ENCODE measurements at regions not wholly inside any gene's neighbourhood (a gene's known extent, or its start where the extent isn't known, plus 50 kb on each side); places are given as distances from the start of the nearest gene placed in this dataset.

DNA sequence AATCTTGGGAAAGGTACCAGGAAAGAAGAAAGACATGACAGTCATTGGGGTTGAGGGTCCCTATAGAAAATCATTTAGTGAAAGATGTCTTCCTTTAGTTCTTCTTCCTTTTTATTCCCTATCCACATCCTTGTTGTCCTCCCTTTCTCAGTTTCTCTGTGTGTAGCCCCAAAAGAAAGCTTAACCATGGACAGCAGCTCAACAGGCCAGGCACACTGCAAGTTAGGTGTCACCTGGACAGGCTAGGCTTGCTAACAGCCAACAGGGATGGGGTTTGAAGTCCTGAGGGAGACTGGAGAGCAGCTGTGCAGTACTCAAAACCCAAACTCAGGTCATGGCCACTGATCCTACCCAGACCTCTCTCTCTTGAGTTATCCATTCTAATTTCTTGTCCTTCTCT is 543.1 kb downstream of the TUSC7 start:
- TF ChIP-seq CTCF (IDR thresholded peaks at IDR 0.05; ENCODE audit: low read depth, low read length), result no peak
- no peak for TF ChIP-seq EZH2phosphoT487 (IDR thresholded peaks at IDR 0.05; ENCODE audit: low read depth)

Measured in OCI-LY3 (cell line).